K562 (cell line): ENCODE measurements at regions not wholly inside any gene's neighbourhood (a gene's known extent, or its start where the extent isn't known, plus 50 kb on each side); places are given as distances from the start of the nearest gene placed in this dataset.
A peak's percentile ranks its signal among the peaks of the same experiment; 100 is the strongest.

ENCODE experiments used
- ATAC-seq: fragments of 200-7000 bp; cut with Tn5 transposase; 3 replicates; pipeline ENCODE4 v1.9.1; 2020; ENCODE audit warnings: moderate library complexity
- BruUV-seq: library from RNA; stranded (reverse); fragments of 400-500 nt; replicated peaks from 2 replicates; lab custom pipeline; 2021; lab: Mats Ljungman, UMichigan
- CTCF ChIA-PET: fragments of 300-600 bp; formaldehyde crosslinking; extraction: SDS; loops from one replicate; lab custom pipeline; 2021; ENCODE audit warnings: low intra/inter-chr PET ratio; lab: Yijun Ruan, JAX
- POLR2A ChIA-PET: fragments of 300-600, 350-650 bp; sonication (Branson Sonifier 250); formaldehyde crosslinking; extraction: SDS; loops from one replicate; lab custom pipeline; 2021; ENCODE audit warnings: antibody characterized with exemption, inconsistent platforms; lab: Yijun Ruan, JAX
- DNase-seq, 4 experiments: peaks; one replicate each; pipeline versions ENCODE4 v3.0.0 to v3.0.0-alpha.2; 2011 to 2018; ENCODE audit warnings: low spot score in 3 of 4, mixed read lengths in 3 of 4; ENCODE audit errors: extremely low read depth in 1 of 4
- FAIRE-seq: peaks from 2 replicates; lab custom pipeline; 2011; peaks lifted over from hg19 to GRCh38; lab: Jason Lieb, UNC
- H2AFZ ChIP-seq: 2 replicates; pipeline ENCODE4 v1.6.0; 2011; ENCODE audit warnings: low read depth, low read length, control low read depth, inconsistent platforms
- H3K27ac ChIP-seq: fragments of 200-600 bp; 3 replicates; pipeline ENCODE4 v1.8.0; 2011; ENCODE audit warnings: low read depth, mild to moderate bottlenecking, control low read depth, inconsistent platforms, low read length, moderate library complexity, mixed read lengths; ENCODE audit errors: extremely low read depth
- H3K27me3 ChIP-seq, 2 experiments: fragments of 300-600 bp in 1 of 2; 2 replicates in 1 of 2; 3 replicates in 1 of 2; pipeline versions ENCODE4 v1.6.0 to v1.8.0; 2011; ENCODE audit warnings: inconsistent platforms in 2 of 2, low read length in 2 of 2, mild to moderate bottlenecking in 1 of 2, mixed read lengths in 1 of 2, moderate library complexity in 1 of 2; ENCODE audit not compliant: control insufficient read depth in 2 of 2, insufficient read depth in 2 of 2
- H3K36me3 ChIP-seq: fragments of 300-600 bp; 3 replicates; pipeline ENCODE4 v1.8.0; 2011; ENCODE audit warnings: mild to moderate bottlenecking, low read length, inconsistent platforms; ENCODE audit not compliant: control insufficient read depth, insufficient read depth
- H3K4me1 ChIP-seq, 2 experiments: fragments of 200-600 bp in 1 of 2; replicated peaks in 1 of 2; 2 replicates in 1 of 2; 3 replicates in 1 of 2; pipeline versions ENCODE4 v1.5.1 to v1.8.0; 2011; ENCODE audit warnings: inconsistent platforms in 2 of 2, low read length in 2 of 2, mild to moderate bottlenecking in 1 of 2, mixed read lengths in 1 of 2, moderate library complexity in 1 of 2; ENCODE audit not compliant: control insufficient read depth in 2 of 2, insufficient read depth in 2 of 2
- H3K4me2 ChIP-seq: 2 replicates; pipeline ENCODE4 v1.6.1; 2011; ENCODE audit warnings: low read length, control low read depth, inconsistent platforms, mixed read lengths; ENCODE audit not compliant: insufficient read depth
- H3K4me3 ChIP-seq: fragments of 200-600 bp; sonication (generic), shearing (Covaris generic); 2 replicates; pipeline ENCODE4 v1.5.1; 2016; ENCODE audit warnings: control low read depth, inconsistent platforms
- H3K79me2 ChIP-seq: fragments of 200-600 bp; 3 replicates; pipeline ENCODE4 v1.8.0; 2011; ENCODE audit warnings: low read length, inconsistent platforms; ENCODE audit not compliant: control insufficient read depth, insufficient read depth
- H3K9ac ChIP-seq, 2 experiments: 2 replicates each; pipeline versions ENCODE4 v1.6.0 to v1.6.1; 2011; ENCODE audit warnings: low read depth in 2 of 2, low read length in 2 of 2, control low read depth in 1 of 2, inconsistent platforms in 1 of 2, mild to moderate bottlenecking in 1 of 2, mixed read lengths in 1 of 2; ENCODE audit not compliant: insufficient read depth in 1 of 2
- H3K9me1 ChIP-seq: one replicate; pipeline ENCODE4 v1.6.0; 2011; ENCODE audit warnings: inconsistent platforms, mild to moderate bottlenecking, low read length, moderate library complexity; ENCODE audit not compliant: control insufficient read depth, insufficient read depth
- H3K9me3 ChIP-seq: replicated peaks from 2 replicates; pipeline ENCODE4 v1.5.1; 2011; ENCODE audit warnings: low read depth, low read length, inconsistent platforms; ENCODE audit not compliant: control insufficient read depth, insufficient read depth
- H4K20me1 ChIP-seq: replicated peaks from 2 replicates; pipeline ENCODE4 v1.6.1; 2011; ENCODE audit warnings: low read length, inconsistent platforms, mixed read lengths; ENCODE audit not compliant: control insufficient read depth, insufficient read depth
- COPS2 ChIP-seq: fragments of 450-650 bp; conservative IDR thresholded peaks from 2 replicates; pipeline ENCODE4 v1.6.1; 2016; ENCODE audit warnings: mild to moderate bottlenecking, moderate library complexity
- YBX1 ChIP-seq: fragments of 450-650 bp; IDR thresholded peaks from 2 replicates; pipeline ENCODE4 v1.7.1; 2016; ENCODE audit warnings: mild to moderate bottlenecking
- ZNF316 ChIP-seq: fragments of 450-650 bp; IDR thresholded peaks from 2 replicates; pipeline ENCODE4 v1.6.1; 2016
- WGBS: fragments of 100-300 bp; shearing (Covaris generic); methylation state at CpG from one replicate; pipeline ENCODE4 v1.1.6; 2016; ENCODE audit warnings: low coverage, mixed read lengths; ENCODE audit not compliant: insufficient coverage; ENCODE audit errors: missing lambda C conversion rate; 5-methylcytosine and 5-hydroxymethylcytosine counted together
- in situ Hi-C: fragments of 300-500 bp; cut with MboI; formaldehyde crosslinking; loops from 4 replicates; pipeline ENCODE4 v1.15.0; 2018; ENCODE audit warnings: inconsistent platforms, mixed read lengths
- intact Hi-C: fragments of 100-400 bp; cut with micrococcal nuclease; formaldehyde crosslinking; loops from 2 replicates; pipeline ENCODE4 v1.14.2; 2022

- Histone ChIP-seq H3K4me3 (no peak overlapping the region), H4K20me1 (no peaks in the 10 kb centered on the region), H3K27ac (no peak overlapping the region), H3K79me2 (no peaks in the 10 kb centered on the region), H3K9me1 (no peaks in the 10 kb centered on the region), H3K9me3 (no peaks in the 10 kb centered on the region), H3K4me2 (no peak overlapping the region), H2AFZ (no peak overlapping the region), H3K4me1 (no peaks in the 10 kb centered on the region), H3K36me3 (no peaks in the 10 kb centered on the region), H3K9ac (no peak overlapping the region), H3K27me3 (no peaks in the 10 kb centered on the region)
- intact Hi-C loops (no loop called here), in situ Hi-C loops (no loop called here)
- WGBS: 0% methylated on average over 2 of the region's 2 CpGs
- TF ChIP-seq COPS2: no peak
- ChIA-PET POLR2A (interaction anchor here (0.6 kb wide), 1 partner anchor 1114 kb away, joined by 4 read pairs; no protein-coding TSS in a partner anchor), CTCF (no interaction called here)
- no TSS peak for BruUV-seq
- FAIRE-seq (no peak), DNase-seq (no peak), ATAC-seq (no peak)
These were observed 462.0 kb upstream of the CNTN3 start for GRCh38 chr3:75076481-75076880.

DNA sequence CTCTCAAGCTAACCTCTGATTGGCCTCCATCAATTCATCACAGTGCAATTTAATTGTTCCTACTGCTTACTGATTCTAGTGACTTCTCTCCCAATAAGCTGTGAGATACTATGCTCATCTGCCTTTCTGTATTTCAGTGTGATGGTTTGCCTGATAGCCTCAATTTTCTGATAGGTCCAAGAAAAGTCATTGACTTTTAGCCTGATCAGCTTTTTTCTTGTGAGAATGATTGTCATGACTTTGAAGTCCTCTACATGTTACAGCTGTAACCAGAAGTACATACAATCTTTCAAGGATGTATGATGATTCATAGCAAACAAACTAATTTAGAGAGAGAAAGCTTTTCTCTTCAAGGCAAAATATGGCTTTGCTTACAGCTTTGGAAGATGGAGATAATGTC, 463.8 kb upstream of the CNTN3 start:
- Histone ChIP-seq H3K36me3 (no peaks in the 10 kb centered on the region), H3K9ac (no peak overlapping the region), H3K4me1 (no peaks in the 10 kb centered on the region), H4K20me1 (no peaks in the 10 kb centered on the region), H3K4me3 (no peak overlapping the region), H2AFZ (no peak overlapping the region), H3K27ac (no peak overlapping the region), H3K27me3 (no peaks in the 10 kb centered on the region), H3K9me3 (no peaks in the 10 kb centered on the region)
- ChIA-PET POLR2A (no interaction called here), CTCF (no interaction called here)
- DNase-seq: no peak
- no TSS peak for BruUV-seq
- peak; percentile 9; the same call in 1 of the 2 replicates for TF ChIP-seq ZNF316
- TF ChIP-seq YBX1: no peak
- TF ChIP-seq, all 486 proteins: peak for 1
- Histone ChIP-seq H3K79me2 (no peaks in the 10 kb centered on the region), H3K9me1 (no peaks in the 10 kb centered on the region), H3K4me2 (no peak overlapping the region)
- intact Hi-C loops: no loop called here
- ATAC-seq (no peak), FAIRE-seq (no peak)
- in situ Hi-C loops: no loop called here
